ENCODE measurements at regions not wholly inside any gene's neighbourhood (a gene's known extent, or its start where the extent isn't known, plus 50 kb on each side); places are given as distances from the start of the nearest gene placed in this dataset.

- Histone ChIP-seq H4K20me1 (ENCODE audit: insufficient read depth) (no peaks in the 10 kb centered on the region), H3K9me2 (ENCODE audit: insufficient read depth, low read length) (no peaks in the 10 kb centered on the region), H3K79me2 (replicated peaks; ENCODE audit: insufficient read depth, low read length) (no peaks in the 10 kb centered on the region), H3K9me3 (ENCODE audit: low read length) (no peaks in the 10 kb centered on the region), H3K4me3 (ENCODE audit: low read length) (no peak overlapping the region), H3K27ac (ENCODE audit: low read length) (no peak overlapping the region), H3K27me3 (ENCODE audit: insufficient read depth, low read depth, low read length) (no peaks in the 10 kb centered on the region), H3F3A (ENCODE audit: insufficient read depth, low read length, poor library complexity, severe bottlenecking) (no peaks in the 10 kb centered on the region), H2AFZ (ENCODE audit: low read depth, low read length) (no peak overlapping the region), H3K4me2 (ENCODE audit: low read length) (no peak overlapping the region), H3K9ac (ENCODE audit: low read length) (no peak overlapping the region), H3K36me3 (ENCODE audit: insufficient read depth, low read length) (no peaks in the 10 kb centered on the region)
- no peak for TF ChIP-seq SMC3 (conservative IDR thresholded peaks at IDR 0.05; ENCODE audit: poor library complexity)
Measured at GRCh38 chr14:71733210-71733883, 198.9 kb upstream of the RGS6 start.

- TF ChIP-seq EZH2 (IDR thresholded peaks at IDR 0.05; ENCODE audit: borderline replicate concordance, insufficient read depth, low read length, poor library complexity, severe bottlenecking) (no peak), EP300 (conservative IDR thresholded peaks at IDR 0.05; ENCODE audit: poor library complexity, severe bottlenecking) (no peak), RAD21 (conservative IDR thresholded peaks at IDR 0.05) (no peak), REST (IDR thresholded peaks at IDR 0.05; ENCODE audit: borderline replicate concordance) (no peak), POLR2AphosphoS5 (IDR thresholded peaks at IDR 0.05) (no peak), TAF1 (IDR thresholded peaks at IDR 0.05; ENCODE audit: low read depth) (no peak), MXI1 (conservative IDR thresholded peaks at IDR 0.05; ENCODE audit: poor library complexity, severe bottlenecking) (no peak), SMC3 (conservative IDR thresholded peaks at IDR 0.05; ENCODE audit: poor library complexity) (no peak)
- TF ChIP-seq, protein P1, sequence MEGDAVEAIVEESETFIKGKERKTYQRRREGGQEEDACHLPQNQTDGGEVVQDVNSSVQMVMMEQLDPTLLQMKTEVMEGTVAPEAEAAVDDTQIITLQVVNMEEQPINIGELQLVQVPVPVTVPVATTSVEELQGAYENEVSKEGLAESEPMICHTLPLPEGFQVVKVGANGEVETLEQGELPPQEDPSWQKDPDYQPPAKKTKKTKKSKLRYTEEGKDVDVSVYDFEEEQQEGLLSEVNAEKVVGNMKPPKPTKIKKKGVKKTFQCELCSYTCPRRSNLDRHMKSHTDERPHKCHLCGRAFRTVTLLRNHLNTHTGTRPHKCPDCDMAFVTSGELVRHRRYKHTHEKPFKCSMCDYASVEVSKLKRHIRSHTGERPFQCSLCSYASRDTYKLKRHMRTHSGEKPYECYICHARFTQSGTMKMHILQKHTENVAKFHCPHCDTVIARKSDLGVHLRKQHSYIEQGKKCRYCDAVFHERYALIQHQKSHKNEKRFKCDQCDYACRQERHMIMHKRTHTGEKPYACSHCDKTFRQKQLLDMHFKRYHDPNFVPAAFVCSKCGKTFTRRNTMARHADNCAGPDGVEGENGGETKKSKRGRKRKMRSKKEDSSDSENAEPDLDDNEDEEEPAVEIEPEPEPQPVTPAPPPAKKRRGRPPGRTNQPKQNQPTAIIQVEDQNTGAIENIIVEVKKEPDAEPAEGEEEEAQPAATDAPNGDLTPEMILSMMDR (IDR thresholded peaks at IDR 0.05; ENCODE audit: poor library complexity, severe bottlenecking): no peak
- no peak overlapping the region for H3K4me3 ChIP-seq (ENCODE audit: low read length)
- H3K79me2 ChIP-seq (replicated peaks; ENCODE audit: insufficient read depth, low read length): no peaks in the 10 kb centered on the region
- no peaks in the 10 kb centered on the region for H3K36me3 ChIP-seq (ENCODE audit: insufficient read depth, low read length)
- no peak overlapping the region for H2AFZ ChIP-seq (ENCODE audit: low read depth, low read length)
- no peaks in the 10 kb centered on the region for H3K27me3 ChIP-seq (ENCODE audit: insufficient read depth, low read depth, low read length)
- no peaks in the 10 kb centered on the region for H3K9me3 ChIP-seq (ENCODE audit: low read length)
- no peak overlapping the region for H3K9ac ChIP-seq (ENCODE audit: low read length)
- no peak overlapping the region for H3K4me2 ChIP-seq (ENCODE audit: low read length)
- H4K20me1 ChIP-seq (ENCODE audit: insufficient read depth): no peaks in the 10 kb centered on the region
- H3K27ac ChIP-seq (ENCODE audit: low read length): no peak overlapping the region
- H3F3A ChIP-seq (ENCODE audit: insufficient read depth, low read length, poor library complexity, severe bottlenecking): no peaks in the 10 kb centered on the region
- no peaks in the 10 kb centered on the region for H3K9me2 ChIP-seq (ENCODE audit: insufficient read depth, low read length)
Measured at GRCh38 chr14:71734076-71734475, 198.2 kb upstream of the RGS6 start.
